ENCODE measurements at regions not wholly inside any gene's neighbourhood (a gene's known extent, or its start where the extent isn't known, plus 50 kb on each side); places are given as distances from the start of the nearest gene placed in this dataset.
"Not testable (repeated sequence)": the region's sequence is repeated elsewhere in the genome, so short reads cannot be mapped to it uniquely, and the experiment has no call there.

- no peak for DNase-seq
These were observed 642.5 kb upstream of the MMS22L start for GRCh38 chr6:97925504-97925903.

- DNase-seq = no peak
These were observed 656.6 kb upstream of the MMS22L start for GRCh38 chr6:97939440-97940168.

GRCh38 chr6:97947841-97948240 is 664.8 kb upstream of the MMS22L start:
- no peak for DNase-seq

GRCh38 chr6:97958134-97958533 is 675.1 kb upstream of the MMS22L start:
- DNase-seq = no peak

GRCh38 chr6:97963193-97963592 is 680.2 kb upstream of the MMS22L start:
- DNase-seq = no peak

- DNase-seq = no peak
These were observed 686.0 kb upstream of the MMS22L start for GRCh38 chr6:97969065-97969464.

GRCh38 chr6:97977084-97977483 is 694.1 kb upstream of the MMS22L start:
- no peak for DNase-seq

- DNase-seq = no peak
These were observed 695.8 kb upstream of the MMS22L start for GRCh38 chr6:97978855-97979271.

- DNase-seq = not testable (repeated sequence)
These were observed 696.3 kb upstream of the MMS22L start for GRCh38 chr6:97979285-97979684.

- no peak for DNase-seq
These were observed 706.4 kb upstream of the MMS22L start for GRCh38 chr6:97989451-97989850.

GRCh38 chr6:97995158-97995557 is 712.1 kb upstream of the MMS22L start:
- no peak for DNase-seq

GRCh38 chr6:98002678-98003077 is 719.7 kb upstream of the MMS22L start:
- no peak for DNase-seq

GRCh38 chr6:98014442-98015201 is 731.6 kb upstream of the MMS22L start:
- no peak for DNase-seq

GRCh38 chr6:98016565-98016964 is 733.5 kb upstream of the MMS22L start:
- no peak for DNase-seq

GRCh38 chr6:98020222-98020621 is 737.2 kb upstream of the MMS22L start:
- no peak for DNase-seq

- no peak for DNase-seq
These were observed 741.3 kb upstream of the MMS22L start for GRCh38 chr6:98024359-98024758.

GRCh38 chr6:98027898-98028297 is 744.9 kb upstream of the MMS22L start:
- no peak for DNase-seq

GRCh38 chr6:98033617-98034016 is 750.6 kb upstream of the MMS22L start:
- DNase-seq = no peak

GRCh38 chr6:98036344-98036923 is 753.4 kb upstream of the MMS22L start:
- DNase-seq = no peak

GRCh38 chr6:98037571-98037970 is 754.6 kb upstream of the MMS22L start:
- no peak for DNase-seq

- no peak for DNase-seq
These were observed 756.4 kb upstream of the MMS22L start for GRCh38 chr6:98039443-98039842.

GRCh38 chr6:98039904-98040607 is 757.0 kb upstream of the MMS22L start:
- no peak for DNase-seq

GRCh38 chr6:98041056-98041455 is 758.0 kb upstream of the MMS22L start:
- DNase-seq = no peak
